ENCODE measurements at regions not wholly inside any gene's neighbourhood (a gene's known extent, or its start where the extent isn't known, plus 50 kb on each side); places are given as distances from the start of the nearest gene placed in this dataset.

GRCh38 chrX:39577985-39578869 is 519.5 kb downstream of the BCOR start:
- no peak for FAIRE-seq

- no peak for FAIRE-seq
Measured at GRCh38 chrX:39580043-39580442, 517.7 kb downstream of the BCOR start.

- no peak for FAIRE-seq
Measured at GRCh38 chrX:39581411-39581810, 516.3 kb downstream of the BCOR start.

DNA sequence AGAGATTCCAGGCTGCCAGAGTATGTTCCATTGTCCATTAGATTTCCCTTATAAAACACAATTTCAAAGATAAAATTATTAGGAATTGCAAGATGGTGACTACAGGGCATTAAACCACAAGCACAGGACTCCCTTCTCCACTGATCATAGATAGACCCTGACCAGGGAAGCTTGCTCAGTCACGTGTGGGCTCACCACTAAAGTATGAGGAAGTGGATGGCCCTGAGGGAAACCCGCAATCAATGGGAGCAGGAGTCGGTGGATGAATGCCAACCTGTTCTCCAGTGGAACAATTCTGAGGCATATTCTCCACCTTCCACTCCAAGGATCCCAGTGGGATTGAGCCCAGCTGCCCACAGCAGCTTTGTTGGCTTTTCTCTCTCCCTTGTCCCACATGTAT is 515.7 kb downstream of the BCOR start:
- no peak for FAIRE-seq

GRCh38 chrX:39582976-39583375 is 514.8 kb downstream of the BCOR start:
- no peak for FAIRE-seq

DNA sequence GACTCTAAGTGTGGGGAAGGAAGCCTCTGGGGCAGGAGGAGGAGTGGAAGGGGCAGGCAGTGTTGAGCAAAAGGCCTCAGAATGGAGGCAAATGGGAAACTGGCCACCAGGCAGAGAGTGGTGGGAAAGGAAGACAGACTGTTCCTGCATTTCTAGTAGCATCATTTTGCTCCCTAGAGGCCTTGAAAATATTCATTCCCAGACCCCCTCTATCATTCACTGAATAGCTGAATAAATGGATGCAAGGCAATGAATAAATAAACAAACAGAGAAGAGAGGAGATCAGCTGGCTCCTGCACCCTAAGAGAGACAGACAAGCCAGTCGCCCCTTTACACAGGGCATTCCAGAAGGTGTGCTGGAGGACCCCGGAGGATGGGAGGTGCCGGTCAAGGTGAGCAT is 511.9 kb downstream of the BCOR start:
- no peak for FAIRE-seq

- no peak for FAIRE-seq
Measured at GRCh38 chrX:39586359-39586758, 511.4 kb downstream of the BCOR start.

- FAIRE-seq, result no peak
Measured at GRCh38 chrX:39591099-39591498, 506.7 kb downstream of the BCOR start.

GRCh38 chrX:39592776-39593175 is 505.0 kb downstream of the BCOR start:
- no peak for FAIRE-seq

- no peak for FAIRE-seq
Measured at GRCh38 chrX:39595977-39596376, 501.8 kb downstream of the BCOR start.

DNA sequence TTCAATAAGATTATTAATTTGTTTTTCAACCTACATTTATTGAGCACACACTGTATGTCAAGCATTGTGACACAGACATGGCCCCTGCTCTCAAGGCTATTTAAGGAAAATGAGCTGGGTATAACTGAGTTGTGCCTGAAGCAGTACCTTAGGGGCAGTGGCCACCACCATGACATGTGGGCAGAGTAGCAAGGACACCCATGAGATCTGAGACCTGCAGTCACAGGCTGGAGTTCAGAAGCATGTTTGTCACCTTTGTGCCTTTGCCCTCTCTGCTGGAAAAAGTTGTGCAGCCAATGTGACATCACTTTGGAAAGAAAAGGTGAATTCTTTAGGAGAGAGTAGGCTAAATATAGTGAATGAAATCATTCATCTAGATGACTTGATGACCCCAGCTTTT is 501.3 kb downstream of the BCOR start:
- FAIRE-seq, result no peak

DNA sequence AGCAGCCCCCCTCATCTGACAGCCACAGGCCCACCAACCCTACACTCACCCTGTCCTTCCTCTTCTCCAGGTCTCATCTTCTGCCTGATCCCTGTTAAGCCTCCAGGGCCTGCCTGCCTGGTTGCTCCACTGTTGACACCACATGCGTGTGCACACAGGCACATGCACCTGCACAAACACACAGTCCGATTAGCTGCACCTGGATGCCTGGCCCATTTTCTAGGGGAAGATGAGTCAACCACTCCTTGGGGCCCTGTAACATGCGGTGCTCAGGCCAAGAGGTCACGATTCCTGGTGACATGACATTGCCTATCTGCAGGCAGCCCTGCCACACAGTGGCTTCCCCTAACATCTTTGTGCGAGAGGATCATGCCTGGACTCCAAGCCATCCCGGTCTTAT is 498.4 kb downstream of the BCOR start:
- no peak for FAIRE-seq

- FAIRE-seq, result no peak
Measured at GRCh38 chrX:39600222-39600621, 497.5 kb downstream of the BCOR start.

DNA sequence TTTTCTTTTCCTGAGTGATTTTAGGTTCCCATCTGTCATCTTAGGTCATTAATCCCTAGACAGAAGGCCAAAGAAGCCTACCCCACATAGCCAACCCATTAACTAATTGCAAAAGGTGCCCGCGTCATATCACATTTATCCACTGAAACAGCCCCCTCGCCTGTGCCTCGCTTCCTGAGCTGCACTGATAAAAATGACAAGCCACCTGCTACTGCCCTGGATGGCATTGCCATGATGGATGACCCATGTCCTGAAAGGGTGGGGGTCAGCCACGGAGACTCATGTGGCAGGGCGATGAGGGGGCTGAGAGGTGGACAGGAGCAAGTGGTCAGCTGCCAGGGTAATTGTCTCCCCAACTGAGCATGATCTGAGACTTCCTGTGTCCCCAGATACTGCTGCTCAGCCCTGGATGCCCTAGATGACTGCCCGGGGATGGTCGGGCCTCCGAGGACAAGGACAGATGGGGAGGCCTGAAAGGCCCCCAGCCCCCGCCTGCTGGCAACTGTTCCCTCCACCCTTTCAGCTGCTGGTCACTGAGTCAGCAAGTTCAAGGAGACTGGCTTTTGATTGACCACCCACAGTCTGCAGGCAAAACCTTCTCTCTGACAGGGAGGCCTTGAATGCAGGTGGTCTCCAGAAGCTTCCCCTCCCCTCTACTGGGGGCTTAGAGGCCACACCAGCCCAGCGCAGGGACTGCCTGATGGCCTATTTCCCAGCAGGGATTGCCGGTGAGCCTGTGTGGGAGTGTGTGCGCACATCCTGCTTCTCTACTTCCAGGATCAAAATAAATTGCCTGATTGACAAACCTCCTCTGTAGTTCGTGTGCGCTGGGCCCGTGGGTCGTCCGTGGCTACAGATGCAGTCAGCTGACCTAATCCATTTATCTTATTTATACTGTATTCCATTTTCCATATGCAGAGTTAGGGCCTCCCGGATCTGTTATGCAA is 496.3 kb downstream of the BCOR start:
- FAIRE-seq, result no peak

DNA sequence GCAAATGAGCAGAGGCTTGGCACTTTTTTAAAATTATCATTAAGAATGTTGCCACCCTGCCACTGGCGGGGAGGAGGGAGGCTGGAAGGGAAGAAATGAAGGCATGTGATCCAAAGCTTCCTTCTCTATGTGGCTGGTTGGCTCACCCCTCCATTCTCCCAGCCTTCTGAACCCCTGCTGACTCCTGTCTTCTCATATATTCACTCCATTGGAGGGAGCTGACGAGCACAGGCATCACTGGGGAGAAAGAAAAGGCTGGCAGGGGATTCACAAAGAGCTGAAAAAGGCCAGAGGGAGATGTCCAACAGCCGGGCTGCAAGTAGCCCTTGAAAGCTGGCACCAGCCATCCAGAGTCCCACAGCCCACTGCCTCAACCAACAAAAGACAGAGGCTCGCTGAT is 495.6 kb downstream of the BCOR start:
- FAIRE-seq, result no peak

- no peak for FAIRE-seq
Measured at GRCh38 chrX:39603230-39603629, 494.5 kb downstream of the BCOR start.

DNA sequence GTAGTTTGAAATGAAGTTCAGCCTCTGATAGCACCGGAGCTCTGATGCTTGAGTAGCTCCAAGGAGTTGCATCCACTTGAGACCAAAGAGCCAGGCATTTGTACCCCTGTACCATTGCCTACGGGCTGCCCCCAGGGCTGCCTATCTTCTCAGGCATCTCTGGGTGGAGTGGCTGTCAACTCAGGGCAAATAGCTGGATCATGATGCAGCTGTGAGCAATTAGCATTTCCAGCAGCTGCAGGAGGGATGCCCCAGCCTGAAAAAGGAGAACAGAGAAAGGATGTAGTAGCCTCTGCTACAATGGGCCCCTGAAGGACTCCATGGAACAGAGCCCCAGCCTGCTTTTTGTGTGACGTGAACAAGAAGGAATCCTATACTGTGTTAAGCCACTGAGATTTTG is 492.6 kb downstream of the BCOR start:
- no peak for FAIRE-seq

GRCh38 chrX:39605866-39606265 is 491.9 kb downstream of the BCOR start:
- FAIRE-seq, result no peak

DNA sequence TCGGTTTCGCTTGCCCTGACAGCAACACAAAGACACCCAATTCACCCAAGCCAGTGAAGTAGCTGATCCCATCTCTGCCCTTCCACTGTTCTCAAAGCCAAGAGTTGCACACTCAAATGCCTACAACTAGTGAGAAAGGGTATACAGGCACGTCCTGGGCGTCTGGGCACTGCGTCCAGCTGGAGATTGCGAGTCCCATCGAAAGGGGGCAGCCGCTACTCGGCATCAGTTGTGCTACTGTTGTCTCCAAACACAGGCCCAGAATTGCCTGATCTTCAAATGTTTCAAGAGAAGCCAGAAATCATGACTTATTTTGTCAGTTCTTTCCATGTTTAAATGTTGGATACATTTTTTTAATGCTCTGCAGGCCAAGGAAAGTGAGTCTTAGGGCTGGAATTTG is 487.8 kb downstream of the BCOR start:
- no peak for FAIRE-seq

DNA sequence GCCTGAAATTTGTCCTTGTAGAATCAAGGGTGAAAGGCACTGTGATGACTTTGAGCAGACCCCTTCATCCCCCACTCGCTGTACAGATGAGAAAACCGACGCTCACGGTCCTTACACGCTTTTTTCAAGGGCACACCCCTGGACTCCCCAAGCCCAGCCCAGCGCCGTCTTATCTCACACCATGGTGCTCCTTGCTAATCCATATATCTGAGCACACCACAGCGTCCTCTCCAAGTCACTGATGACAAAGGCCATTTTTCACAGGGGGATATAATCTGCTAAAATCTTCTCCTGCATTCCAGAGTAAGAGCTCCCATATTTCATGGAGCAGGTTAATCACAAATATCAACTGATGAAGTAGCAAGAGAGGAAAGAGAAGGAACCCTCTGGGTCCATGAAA is 486.3 kb downstream of the BCOR start:
- no peak for FAIRE-seq

DNA sequence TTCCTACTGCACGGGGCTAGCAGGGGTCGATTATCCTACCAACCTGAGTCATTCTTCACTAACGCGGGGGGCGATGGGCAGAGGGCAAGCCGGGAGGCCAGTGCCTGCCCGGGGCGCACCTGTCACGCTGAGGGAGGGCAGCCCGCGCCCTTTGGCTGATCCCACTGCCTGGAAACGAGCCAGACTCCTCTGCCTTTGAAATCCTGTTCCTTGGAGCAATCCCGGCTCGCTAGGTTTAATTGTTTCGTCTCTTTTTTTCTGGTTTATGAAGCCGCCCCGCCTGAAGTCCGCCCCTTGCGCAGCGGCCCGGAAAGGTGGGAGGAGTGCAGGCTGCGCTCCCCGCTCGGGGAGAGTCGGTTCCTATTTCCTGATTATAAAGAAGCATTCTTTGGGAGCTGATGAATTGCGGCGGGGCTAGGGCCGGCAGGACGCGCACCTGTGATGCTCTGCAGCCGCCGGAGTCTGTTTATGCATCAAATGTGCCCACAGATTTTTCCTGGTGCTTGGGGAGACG is 484.2 kb downstream of the BCOR start:
- FAIRE-seq, result no peak

DNA sequence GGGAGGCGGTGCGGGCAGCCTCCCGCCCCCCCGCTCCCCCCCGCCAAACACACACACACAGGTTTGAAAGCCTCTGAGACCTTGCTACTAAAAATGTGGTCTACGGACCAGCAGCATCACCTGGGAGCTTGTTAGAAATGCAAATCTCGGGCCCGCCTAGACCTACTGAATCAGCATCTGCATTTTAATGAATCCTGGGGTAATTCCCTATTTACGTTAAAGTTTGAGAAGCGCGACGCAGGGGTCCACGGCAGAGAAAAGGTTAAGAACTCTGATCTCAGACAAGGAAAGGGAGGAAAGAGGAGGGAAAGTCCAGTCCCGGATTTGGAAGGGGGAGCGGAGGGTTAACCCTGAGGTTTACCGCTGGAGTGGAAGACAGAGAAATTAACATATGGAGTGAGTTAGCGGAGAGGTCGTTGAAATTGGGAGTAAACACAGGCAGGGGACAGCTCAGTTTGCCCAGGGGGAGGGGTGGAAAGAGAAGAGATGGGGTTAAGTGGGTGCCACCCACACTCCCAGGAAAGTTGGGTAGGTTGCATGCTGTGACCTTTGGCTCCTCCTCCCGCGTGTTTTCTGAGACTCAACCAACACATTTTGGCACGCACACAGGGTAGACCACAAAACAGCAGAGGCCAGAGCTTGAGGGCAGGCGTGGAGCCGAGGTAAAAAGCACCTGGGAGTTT is 483.6 kb downstream of the BCOR start:
- no peak for FAIRE-seq

DNA sequence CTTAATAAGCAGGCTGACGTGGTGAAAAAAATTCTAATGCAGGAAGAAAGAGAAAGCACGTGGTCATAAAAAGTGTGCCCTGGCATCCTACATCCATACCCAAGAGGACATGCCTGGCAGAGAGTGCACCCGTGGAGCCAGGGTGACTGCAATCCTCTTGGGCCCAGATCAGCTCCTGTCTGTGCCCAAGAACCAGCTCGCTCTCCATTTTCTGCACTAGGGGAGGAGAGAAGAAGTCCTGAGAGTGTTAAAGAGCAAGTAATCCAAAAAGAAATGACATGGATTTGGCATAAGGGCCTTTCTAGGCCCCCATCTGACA is 483.1 kb downstream of the BCOR start:
- FAIRE-seq, result no peak

Measured in A204.1 (cell line).